ENCODE measurements at regions not wholly inside any gene's neighbourhood (a gene's known extent, or its start where the extent isn't known, plus 50 kb on each side); places are given as distances from the start of the nearest gene placed in this dataset.
"Not testable (repeated sequence)": the region's sequence is repeated elsewhere in the genome, so short reads cannot be mapped to it uniquely, and the experiment has no call there.

DNA sequence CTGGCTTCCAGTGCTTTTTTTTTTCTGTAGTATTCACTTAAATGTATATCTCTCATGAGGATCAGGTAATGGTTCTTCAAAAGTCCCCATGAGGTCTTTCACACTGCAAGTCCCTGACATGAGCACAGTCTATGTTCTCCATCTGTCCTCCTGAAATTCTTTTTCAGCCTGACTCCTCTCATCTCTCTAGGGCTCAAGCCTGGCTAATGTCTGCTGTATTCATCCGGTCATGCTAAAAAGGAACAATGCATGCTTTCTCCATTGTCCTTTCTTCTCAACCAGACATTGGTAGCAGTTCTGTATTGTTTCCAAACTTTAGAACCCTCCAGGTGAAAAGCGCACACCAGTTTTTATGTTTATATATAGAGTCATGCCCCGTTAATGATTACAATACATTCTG is 368.3 kb upstream of the OLFM3 start:
- DNase-seq = no peak

DNA sequence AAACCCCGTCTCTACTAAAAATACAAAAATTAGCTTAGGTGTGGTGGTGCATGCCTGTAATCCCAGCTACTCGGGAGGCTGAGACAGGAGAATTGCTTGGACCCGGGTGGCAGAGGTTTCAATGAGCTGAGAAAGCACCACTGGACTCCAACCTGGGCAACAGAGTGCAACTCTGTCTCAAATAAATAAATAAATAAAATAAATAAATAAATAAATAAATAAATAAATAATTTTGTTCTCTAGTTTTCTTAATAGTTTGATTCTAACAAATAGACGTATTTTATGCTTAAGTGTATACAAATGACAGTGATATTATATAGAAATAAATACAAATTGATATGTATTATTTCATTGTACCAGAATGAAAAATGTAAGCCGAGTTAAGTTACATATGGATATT is 339.9 kb upstream of the OLFM3 start:
- DNase-seq = no peak

DNA sequence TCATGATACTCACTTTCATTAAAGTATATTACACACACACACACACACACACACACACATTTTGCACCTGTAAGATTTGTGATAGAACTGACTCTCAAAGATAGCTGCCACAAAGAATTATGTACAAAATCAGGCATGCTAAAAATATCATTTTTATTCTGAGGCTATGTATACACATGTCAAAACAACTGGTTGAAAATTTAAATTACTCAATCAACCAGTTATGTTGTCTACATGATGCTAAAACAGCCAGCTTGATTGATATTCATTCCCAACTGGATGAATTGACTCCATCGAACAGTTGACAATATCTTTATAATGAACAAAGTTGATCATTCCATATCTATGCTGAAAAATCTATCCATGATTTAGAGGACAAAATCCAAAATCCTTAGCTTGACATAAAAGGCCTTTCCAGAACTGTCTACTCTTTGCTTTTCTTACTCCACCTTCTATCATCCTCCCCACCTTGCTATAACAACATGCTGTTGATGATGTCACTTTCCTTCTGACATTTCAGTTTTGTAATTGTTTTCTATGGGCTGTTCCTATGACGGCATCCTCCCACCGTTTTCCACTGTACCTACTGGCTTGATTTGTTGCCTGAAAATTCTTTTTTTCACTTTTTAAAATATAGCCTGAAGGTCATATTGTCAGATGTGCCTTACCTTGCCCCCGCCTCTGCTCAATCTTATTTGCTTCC is 321.5 kb upstream of the OLFM3 start:
- DNase-seq = no peak

DNA sequence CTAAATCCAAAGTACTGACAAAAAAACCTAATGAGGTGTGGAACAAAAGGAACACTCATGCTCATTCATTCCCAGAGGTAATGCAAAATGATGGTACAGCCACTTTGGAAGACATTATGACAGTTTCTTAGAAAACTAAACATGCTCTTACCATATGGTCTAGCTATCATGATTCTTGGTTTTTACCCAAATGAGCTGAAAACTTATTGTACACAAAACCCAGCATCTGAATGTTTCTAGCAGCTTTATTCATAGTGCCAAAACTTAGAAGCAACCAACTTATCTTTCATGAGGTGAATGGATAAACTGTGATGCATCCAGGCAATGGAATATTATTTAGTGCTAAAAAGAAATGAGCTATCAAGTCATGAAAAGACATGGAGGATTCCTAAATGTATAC is 318.4 kb upstream of the OLFM3 start:
- no peak for DNase-seq

DNA sequence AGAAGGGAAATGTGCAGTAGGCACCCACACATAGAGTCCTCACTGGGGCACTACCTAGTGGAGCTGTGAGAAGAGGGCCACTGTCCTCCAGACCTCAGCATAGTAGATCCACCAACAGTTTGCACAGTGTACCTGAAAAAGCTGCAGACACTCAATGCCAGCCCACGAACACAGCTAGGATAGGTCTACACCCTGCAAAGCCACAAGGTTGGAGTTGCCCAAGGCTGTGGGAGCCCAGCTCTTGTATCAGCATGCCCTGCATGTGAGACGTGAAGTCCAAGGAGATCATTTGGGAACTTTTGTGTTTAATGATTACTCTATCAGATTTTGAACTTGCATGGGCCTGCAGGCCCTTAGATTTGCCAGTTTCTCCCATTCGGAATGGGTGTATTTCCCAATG is 299.4 kb upstream of the OLFM3 start:
- DNase-seq = no peak

DNA sequence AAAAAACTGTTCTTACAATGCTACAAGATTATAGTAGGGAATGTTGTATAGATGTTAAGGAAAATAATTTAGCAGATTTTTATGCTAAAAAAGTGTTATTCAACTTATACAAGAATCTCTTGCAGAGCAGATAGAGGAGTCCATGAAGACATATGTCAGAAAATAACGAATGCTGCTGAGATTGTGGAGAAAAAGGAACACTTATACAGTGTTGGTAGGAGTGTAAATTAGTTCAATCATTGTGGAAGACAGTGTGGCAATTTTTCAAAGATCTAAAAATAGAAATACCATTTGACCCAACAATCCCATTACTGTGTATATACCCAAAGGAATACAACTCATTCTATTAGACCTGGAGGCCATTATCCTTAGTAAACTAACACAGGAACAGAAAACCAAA is 286.2 kb upstream of the OLFM3 start:
- DNase-seq = no peak

DNA sequence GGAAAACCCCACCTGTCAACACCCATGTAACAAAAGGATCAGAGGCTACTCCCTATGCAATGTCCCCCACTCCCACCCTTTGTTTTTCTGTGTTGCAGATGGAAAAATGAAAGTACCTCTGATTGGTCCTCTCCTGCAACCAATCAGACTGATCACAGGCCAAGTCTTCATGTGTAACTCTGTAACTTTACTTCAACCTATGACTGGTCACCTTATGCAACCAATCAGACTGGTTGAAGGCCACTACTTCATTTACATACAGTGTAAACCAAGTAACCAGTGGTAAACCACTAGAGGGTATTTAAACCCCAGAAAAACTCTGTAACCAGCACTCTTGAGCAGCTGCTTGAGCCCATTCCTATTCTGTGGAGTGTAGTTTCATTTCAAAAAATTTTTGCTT is 266.3 kb upstream of the OLFM3 start:
- no peak for DNase-seq

DNA sequence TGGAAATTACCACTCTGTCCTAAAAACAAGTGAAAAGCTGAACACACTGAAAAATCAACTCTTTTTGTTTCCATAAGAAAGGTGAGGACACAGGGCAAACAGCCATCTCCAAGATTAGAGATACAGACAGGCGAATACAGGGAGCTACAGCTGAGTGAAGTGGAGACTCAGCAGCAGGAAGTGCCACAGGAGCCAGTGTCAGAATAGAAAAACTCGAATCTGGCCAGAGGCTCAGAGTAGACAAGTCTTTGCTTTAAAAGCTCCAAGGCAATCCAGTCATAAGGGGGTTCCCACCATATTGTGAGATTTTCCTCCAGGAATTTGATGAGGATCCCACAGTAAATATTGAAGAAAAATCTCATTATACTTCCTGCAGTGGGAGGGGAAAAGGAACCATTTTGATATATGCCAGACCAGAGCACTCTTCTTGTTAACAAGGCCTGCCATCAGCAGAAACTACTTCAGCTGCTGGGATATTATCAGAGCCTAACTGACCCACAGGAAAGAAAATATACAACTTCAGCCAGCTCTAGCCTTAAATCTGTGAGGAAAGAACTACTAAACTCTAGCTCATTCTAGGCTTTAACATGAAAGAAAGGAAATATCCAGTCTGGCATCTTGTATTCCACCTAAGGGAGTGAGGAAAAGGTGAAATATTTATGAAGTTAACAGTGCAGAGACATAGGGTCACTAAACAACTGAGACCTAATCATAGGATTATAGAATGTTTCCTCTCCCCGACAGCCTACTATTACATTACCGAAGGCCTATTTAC is 256.2 kb upstream of the OLFM3 start:
- no peak for DNase-seq

DNA sequence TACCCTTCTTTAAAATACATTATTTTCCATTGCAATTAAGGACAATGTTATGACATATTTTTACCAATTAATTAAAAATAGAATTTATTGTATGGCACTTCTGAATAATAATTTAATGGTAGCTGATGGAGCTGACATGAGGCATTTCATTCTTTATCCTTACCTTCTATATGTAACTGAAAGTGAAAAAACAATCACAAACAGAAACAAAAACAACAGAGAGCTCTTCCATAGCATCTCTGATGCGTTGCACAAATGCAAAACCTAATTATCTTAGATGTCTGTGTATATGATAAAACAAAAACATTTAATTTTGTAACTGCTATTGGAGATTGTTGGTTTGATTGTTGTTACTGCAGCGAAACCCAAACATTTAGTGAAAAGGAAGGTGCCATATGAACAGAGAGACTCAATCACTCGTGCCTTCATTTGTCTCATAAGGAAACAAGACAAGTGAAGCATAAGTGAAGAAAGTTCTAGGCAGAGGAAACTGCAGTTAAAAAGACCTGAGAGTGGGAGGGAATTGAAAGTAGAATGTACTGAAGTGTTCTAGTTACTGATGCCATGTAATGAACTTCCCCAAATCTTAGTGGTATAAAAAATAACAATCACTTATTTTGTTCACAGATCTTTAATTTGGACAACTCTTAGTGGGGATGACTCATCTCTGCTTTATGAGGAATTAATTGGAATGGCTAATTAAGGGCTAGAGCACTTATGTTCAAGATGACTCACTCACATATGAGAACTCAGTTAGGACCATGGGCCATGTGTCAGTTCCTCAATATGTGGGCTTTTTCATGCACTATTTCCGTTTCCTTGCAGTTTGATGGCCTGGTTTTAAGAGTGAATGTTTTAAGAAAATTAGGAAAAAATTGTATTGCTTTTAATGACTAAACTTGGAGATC is 245.0 kb upstream of the OLFM3 start:
- no peak for DNase-seq

DNA sequence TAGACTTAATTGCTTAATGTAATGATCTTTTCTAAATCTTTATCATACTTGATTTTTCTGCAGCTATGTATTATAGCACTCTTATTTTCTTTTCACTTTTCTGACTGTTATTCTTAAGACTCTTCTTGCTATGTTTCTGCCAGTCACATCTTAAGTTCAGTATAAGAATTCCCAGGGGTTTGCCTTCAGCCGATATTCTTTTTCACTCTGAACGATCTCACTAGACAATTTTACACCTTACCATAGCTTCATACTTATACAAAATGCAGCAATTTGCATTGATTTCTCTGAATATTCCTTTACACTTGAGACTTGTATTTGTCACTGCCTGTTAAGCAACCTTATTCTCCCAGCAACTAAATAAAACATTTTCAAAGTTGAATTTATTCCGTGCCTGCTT is 242.5 kb upstream of the OLFM3 start:
- DNase-seq = no peak

DNA sequence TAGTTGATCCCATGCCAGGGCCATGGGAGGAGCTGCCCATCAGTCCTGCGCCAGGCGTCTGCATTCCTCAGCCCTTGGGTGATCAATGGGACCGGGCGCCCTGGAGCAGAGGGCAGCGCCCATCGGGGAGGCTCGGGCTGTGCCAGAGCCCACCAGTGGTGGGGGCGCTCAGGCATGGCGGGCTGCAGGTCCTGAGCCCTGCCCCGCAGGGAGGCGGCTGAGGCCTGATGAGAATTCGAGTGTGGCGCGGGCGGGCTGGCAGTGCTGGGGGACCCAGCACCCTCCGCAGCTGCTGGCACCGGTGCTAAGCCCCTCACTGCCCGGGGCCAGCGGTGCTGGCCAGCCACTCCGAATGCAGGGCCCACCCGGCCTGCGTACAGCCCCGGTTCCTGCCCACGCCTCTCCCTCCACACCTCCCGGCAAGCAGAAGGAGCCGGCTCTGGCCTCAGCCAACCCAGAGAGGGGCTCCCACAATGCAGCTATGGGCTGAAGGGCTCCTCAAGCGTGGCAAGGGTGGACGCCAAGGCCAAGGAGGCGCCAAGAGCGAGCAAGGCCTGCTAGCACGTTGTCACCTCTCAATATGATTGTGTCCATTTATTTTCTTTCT is 238.1 kb upstream of the OLFM3 start:
- no peak for DNase-seq

DNA sequence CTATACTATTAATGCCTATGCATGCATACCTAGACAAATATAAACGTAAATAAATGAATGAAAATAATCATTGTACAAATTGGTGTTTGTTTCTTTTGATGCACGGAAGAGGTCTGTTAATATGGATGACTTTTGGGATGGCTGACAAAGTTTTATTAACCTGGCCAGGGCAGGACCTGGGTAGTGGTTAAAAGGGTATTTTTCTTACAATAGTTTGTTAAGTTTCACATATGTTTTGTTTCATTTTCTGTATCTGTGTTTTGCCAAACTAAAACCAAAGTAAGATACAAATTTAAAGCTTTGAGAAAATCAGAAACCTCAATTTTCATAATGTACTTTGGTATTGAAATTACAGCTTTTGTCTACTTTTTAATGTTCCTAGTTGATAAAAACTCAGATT is 222.7 kb upstream of the OLFM3 start:
- no peak for DNase-seq

DNA sequence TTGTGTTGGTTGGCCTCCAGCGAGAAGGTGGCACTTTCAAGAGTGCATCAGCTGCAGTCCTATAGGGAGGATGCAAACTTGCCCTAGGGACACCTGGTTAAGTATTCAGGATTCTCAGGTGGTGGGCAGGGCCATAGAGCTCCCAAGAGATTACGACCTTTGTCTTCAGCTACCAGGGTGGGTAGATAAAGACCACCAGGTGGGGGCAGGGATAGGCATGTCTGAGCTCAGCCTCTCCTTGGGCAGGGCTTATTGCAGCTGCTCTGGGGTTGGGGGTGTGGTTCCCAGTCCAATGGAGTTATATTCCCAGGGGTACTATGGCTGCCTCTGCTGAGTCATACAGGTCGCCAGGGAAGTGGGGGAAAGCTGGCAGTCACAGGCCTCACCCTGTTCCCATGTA is 214.2 kb upstream of the OLFM3 start:
- not testable (repeated sequence) for DNase-seq

DNA sequence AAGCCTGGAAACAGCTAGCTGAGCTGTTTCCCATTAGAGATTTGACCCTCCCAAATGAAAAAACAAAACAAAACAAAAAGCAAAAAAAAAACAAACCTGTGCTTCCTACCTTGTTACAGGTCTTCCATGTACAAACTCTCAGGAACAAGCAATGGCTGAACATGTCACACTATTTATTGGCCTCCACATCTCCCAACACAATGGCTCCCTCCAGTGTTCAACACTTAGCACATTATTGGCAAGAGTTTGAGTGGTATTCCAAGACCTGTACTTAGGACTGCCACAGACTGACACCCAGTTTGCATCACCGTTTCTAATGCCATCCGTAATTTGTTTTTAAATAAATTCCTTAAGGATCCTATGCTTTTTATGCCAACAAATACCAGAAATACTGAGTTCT is 195.0 kb upstream of the OLFM3 start:
- DNase-seq = peak; percentile 43

DNA sequence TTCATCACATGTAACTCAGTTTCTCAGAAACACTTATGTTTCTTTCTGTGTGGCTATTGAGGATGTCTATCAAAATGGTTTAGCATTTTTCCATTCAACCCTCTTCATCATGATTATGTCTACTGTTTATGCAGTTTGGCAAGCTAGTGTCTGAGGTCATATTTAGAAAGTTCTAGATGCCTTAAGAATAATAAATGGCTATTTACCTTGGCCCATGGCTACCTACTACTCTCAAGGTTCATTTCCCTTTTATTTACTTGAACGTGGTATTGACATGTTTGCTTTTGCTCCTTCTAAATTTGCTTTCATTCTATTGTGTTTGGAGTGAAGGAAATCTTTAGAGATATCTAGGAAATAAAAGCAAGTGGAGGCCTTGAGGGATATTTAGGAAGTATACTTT is 193.7 kb upstream of the OLFM3 start:
- DNase-seq = no peak

DNA sequence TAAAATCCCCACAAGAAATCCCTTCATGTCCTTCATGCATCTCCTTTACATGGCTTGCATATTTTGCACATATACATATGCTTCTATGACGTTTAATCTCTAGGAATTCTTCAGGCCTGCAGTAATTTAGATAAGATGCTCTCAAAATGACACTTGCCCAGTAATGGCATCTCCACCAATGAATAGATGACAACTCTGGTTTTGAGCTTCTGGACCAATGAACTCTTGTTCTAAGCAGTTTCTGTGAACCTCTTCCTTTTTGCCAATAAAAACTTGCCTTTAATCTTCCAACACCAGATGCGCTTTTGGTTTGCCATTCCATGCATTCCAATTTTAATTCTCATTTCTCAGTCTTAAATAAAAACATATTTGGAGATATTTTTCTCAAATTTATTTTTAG is 189.8 kb upstream of the OLFM3 start:
- DNase-seq = no peak

DNA sequence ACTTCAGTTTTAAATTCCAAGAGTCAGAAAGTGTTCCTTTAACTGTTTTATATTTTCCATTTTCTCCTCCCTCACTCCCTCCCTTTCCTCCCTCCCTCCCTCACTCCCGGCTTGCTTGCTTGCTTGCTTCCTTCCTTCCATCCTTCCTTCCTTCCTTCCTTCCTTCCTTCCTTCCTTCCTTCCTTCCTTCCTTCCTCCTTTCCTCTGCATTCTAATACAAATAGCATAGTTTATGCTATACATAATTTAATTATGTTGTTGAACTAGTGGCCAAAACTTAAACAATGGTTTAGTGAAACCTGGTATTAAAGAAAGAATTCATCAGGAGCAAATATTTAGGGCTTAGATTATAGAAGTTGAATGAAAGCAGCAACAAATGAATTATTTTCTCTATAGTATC is 188.5 kb upstream of the OLFM3 start:
- no peak for DNase-seq

DNA sequence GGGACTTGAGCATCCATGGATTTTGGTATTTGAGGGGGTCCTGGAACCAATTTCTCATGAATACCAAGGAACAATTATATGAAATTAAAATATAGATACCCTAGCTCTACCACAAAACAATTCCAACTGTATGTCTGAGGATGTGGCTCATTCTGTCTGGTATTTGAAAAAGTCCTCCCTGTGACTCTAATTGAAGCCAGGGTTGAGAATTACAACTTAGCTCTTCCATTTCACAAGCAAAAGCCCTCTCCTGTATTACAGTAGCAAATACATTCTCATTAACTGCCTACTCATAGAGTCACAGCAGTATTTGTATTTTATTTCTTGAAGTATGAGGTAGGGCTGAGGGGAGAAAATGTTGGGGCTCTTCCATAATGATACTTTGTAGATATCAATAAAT is 187.8 kb upstream of the OLFM3 start:
- DNase-seq = no peak

DNA sequence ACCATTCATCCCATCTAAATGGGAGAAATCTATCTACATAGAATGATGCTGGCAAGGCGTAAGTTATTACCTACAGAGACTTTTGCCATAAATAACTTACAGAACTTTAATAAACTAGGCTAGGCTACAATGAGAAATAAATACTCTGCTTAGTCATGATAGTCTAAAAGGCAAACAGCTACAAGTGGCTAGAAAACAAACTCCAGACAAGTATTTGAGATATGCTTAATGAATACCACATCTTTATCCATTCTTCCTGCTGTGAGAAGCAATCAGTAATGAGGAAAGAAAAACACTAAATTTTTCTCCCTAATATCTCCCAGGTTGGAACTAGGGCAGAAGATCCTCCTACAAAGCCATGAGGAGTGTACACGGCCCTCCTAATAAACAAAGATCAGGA is 187.0 kb upstream of the OLFM3 start:
- DNase-seq = no peak

DNA sequence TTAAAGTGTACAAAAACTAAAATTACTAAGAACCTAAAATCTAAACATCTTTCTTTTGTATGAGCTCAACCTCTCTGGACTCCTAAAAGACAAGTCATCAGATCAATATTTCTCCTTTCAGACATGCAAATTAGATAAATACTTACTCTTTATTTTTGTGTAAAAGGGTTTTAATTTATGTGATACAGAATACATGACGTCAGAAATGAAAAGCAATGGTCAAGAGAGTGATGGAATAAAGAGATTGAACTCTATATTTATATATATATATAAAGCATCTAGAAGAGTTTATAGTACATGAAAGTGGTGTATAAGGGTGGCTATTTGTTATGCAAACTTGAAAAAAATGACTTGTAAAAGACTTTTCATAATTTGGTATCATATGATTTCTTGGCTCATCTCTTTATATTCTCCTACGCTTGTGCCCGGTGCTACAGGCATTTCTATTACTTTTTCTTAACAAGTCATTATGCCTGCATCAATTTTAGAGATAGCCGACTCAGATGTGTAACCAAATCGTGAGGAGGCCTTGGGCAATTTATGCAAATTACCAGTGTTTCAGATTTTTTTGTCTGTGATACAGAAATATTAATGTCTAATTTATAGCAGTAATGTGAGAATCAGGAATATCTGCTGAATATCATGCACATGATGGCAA is 186.0 kb upstream of the OLFM3 start:
- DNase-seq = no peak

DNA sequence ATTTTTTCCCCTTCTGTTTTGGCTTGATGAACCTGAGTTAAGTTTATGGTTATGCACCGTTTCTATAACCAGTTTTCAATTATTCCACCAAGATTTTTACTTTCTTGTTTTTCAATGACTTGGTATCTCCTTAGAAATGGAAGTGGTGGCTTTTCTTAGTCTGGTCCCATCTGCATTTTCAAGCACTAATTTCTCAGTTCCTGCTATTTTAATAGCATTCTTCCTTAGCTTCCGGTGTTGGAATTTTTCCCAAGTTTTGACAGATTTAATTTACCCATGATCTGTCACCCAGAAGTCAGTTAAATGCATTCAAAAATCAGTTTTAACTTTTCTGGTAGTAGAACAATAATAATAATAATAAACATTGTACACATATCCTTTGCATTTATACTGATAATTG is 184.6 kb upstream of the OLFM3 start:
- no peak for DNase-seq

DNA sequence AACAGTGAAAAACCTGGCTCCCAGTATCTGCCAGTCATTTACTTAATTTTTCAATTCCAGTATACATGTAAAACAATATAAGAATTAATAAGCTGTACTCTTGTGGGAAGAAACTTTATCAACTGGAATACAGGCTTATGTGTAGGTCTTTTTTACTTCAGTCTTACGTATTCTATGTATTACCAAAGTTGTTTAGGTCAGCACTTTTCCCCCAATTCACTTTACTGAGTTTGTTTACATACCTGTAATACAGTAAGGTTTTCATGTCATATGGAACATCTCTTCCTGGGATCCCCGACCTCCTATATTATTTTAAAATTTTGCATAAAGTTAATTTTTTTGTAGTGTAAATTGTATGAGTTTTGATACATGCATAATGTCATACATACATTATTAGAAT is 181.8 kb upstream of the OLFM3 start:
- no peak for DNase-seq
